ENCODE measurements at regions not wholly inside any gene's neighbourhood (a gene's known extent, or its start where the extent isn't known, plus 50 kb on each side); places are given as distances from the start of the nearest gene placed in this dataset.

DNA sequence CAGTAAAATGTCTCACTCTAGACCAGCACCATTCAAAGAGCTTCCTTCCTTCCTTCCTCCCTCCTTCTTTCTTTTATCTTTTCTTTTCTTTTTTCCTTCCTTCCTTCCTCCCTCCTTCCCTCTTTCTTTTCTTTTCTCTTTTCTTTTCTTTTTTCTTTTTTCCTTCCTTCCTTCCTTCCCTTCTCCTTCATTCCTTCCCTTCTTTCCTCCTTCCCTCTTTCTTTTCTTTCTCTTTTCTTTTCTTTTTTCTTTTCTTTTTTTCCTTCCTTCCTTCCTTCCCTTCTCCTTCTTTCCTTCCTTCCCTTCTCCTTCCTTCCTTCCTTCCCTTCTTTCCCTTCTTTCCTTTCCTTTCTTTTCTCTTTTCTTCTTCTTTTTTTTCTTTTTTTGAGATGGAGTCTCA, 985.1 kb downstream of the DSC3 start:
- POLR2A ChIA-PET = interaction anchor here (0.6 kb wide), 1 partner anchor 19 kb away, joined by 5 read pairs; no protein-coding TSS in a partner anchor

DNA sequence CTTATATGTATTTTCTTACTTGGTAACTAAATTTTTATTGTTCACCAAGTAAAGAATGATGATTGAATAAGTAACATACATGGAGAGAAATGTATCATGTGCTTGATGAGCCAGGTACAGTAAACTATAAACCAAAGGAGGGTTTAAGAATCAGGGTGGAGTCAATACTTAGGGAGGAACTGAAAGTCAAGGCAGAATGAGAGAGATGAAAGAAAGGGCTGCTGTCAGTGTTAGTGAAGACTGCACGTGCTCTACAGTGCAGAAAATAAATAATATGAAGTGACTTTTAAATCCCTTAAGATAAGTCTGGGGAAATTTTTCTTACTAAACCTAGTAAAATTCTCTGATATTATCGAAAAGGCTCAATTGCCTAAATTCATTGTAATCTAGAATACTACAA, 986.0 kb downstream of the DSC3 start:
- TF ChIP-seq SIN3A (IDR thresholded peaks at IDR 0.05; ENCODE audit: borderline replicate concordance, insufficient read depth, low read depth, low read length) = no peak
- TF ChIP-seq POLR2AphosphoS5 (IDR thresholded peaks at IDR 0.05; ENCODE audit: low read depth, low read length) = no peak
- no peak for TF ChIP-seq TCF7L2 (IDR thresholded peaks at IDR 0.05; ENCODE audit: low read depth, low read length)
- TF ChIP-seq, protein P1, sequence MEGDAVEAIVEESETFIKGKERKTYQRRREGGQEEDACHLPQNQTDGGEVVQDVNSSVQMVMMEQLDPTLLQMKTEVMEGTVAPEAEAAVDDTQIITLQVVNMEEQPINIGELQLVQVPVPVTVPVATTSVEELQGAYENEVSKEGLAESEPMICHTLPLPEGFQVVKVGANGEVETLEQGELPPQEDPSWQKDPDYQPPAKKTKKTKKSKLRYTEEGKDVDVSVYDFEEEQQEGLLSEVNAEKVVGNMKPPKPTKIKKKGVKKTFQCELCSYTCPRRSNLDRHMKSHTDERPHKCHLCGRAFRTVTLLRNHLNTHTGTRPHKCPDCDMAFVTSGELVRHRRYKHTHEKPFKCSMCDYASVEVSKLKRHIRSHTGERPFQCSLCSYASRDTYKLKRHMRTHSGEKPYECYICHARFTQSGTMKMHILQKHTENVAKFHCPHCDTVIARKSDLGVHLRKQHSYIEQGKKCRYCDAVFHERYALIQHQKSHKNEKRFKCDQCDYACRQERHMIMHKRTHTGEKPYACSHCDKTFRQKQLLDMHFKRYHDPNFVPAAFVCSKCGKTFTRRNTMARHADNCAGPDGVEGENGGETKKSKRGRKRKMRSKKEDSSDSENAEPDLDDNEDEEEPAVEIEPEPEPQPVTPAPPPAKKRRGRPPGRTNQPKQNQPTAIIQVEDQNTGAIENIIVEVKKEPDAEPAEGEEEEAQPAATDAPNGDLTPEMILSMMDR (IDR thresholded peaks at IDR 0.05) = no peak
- TF ChIP-seq, protein P2, sequence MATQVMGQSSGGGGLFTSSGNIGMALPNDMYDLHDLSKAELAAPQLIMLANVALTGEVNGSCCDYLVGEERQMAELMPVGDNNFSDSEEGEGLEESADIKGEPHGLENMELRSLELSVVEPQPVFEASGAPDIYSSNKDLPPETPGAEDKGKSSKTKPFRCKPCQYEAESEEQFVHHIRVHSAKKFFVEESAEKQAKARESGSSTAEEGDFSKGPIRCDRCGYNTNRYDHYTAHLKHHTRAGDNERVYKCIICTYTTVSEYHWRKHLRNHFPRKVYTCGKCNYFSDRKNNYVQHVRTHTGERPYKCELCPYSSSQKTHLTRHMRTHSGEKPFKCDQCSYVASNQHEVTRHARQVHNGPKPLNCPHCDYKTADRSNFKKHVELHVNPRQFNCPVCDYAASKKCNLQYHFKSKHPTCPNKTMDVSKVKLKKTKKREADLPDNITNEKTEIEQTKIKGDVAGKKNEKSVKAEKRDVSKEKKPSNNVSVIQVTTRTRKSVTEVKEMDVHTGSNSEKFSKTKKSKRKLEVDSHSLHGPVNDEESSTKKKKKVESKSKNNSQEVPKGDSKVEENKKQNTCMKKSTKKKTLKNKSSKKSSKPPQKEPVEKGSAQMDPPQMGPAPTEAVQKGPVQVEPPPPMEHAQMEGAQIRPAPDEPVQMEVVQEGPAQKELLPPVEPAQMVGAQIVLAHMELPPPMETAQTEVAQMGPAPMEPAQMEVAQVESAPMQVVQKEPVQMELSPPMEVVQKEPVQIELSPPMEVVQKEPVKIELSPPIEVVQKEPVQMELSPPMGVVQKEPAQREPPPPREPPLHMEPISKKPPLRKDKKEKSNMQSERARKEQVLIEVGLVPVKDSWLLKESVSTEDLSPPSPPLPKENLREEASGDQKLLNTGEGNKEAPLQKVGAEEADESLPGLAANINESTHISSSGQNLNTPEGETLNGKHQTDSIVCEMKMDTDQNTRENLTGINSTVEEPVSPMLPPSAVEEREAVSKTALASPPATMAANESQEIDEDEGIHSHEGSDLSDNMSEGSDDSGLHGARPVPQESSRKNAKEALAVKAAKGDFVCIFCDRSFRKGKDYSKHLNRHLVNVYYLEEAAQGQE (IDR thresholded peaks at IDR 0.05; ENCODE audit: insufficient read depth in 1 of 2, low read depth in 2 of 2, low read length in 1 of 2) = no peak
- POLR2A ChIA-PET = no interaction called here
- H3K4me3 ChIP-seq (ENCODE audit: low read depth in 2 of 2, low read length in 2 of 2) = no peak overlapping the region
- H3K9me3 ChIP-seq (ENCODE audit: control insufficient read depth, insufficient read depth, low read depth, low read length) = no peaks in the 10 kb centered on the region
- BruUV-seq (replicated peaks) = no TSS peak
- H3K27ac ChIP-seq (ENCODE audit: low read length) = no peak overlapping the region
- H3K36me3 ChIP-seq (ENCODE audit: control insufficient read depth, insufficient read depth, low read length) = no peaks in the 10 kb centered on the region
- ATAC-seq = no peak
- CTCF ChIA-PET = no interaction called here
- no peak for DNase-seq (ENCODE audit: low read depth, low spot score)
- no peaks in the 10 kb centered on the region for H3K27me3 ChIP-seq (ENCODE audit: control insufficient read depth, insufficient read depth, low read length)
- no peaks in the 10 kb centered on the region for H3K4me1 ChIP-seq (ENCODE audit: control insufficient read depth, insufficient read depth, low read length)
- intact Hi-C loops (cut with micrococcal nuclease; ENCODE audit: unreplicated experiment) = no loop called here
- in situ Hi-C loops (cut with HindIII; ENCODE audit: low pct_unique_long_range_greater_than_20kb, low sequenced_read_pairs) = no loop called here

More for the DNA sequence above, 985.1 kb downstream of the DSC3 start:
- no peak for DNase-seq (ENCODE audit: low read depth, low spot score)
- TF ChIP-seq TCF7L2 (IDR thresholded peaks at IDR 0.05; ENCODE audit: low read depth, low read length) (no peak), POLR2AphosphoS5 (IDR thresholded peaks at IDR 0.05; ENCODE audit: low read depth, low read length) (no peak), SIN3A (IDR thresholded peaks at IDR 0.05; ENCODE audit: borderline replicate concordance, insufficient read depth, low read depth, low read length) (no peak)
- TF ChIP-seq, protein P2 (IDR thresholded peaks at IDR 0.05; ENCODE audit: insufficient read depth in 1 of 2, low read depth in 2 of 2, low read length in 1 of 2) = no peak
- TF ChIP-seq, protein P1 (IDR thresholded peaks at IDR 0.05) = no peak
- Histone ChIP-seq H3K4me3 (ENCODE audit: low read depth in 2 of 2, low read length in 2 of 2) (no peak overlapping the region), H3K4me1 (ENCODE audit: control insufficient read depth, insufficient read depth, low read length) (no peaks in the 10 kb centered on the region), H3K27ac (ENCODE audit: low read length) (no peak overlapping the region), H3K9me3 (ENCODE audit: control insufficient read depth, insufficient read depth, low read depth, low read length) (no peaks in the 10 kb centered on the region), H3K36me3 (ENCODE audit: control insufficient read depth, insufficient read depth, low read length) (no peaks in the 10 kb centered on the region), H3K27me3 (ENCODE audit: control insufficient read depth, insufficient read depth, low read length) (no peaks in the 10 kb centered on the region)
- BruUV-seq (replicated peaks) = no TSS peak
- intact Hi-C loops (cut with micrococcal nuclease; ENCODE audit: unreplicated experiment) (no loop called here), in situ Hi-C loops (cut with HindIII; ENCODE audit: low pct_unique_long_range_greater_than_20kb, low sequenced_read_pairs) (no loop called here)
- ATAC-seq = no peak
- CTCF ChIA-PET = no interaction called here

Measured in Panc1 (cell line).